ENCODE measurements at regions not wholly inside any gene's neighbourhood (a gene's known extent, or its start where the extent isn't known, plus 50 kb on each side); places are given as distances from the start of the nearest gene placed in this dataset.
"Not testable (repeated sequence)": the region's sequence is repeated elsewhere in the genome, so short reads cannot be mapped to it uniquely, and the experiment has no call there.

DNA sequence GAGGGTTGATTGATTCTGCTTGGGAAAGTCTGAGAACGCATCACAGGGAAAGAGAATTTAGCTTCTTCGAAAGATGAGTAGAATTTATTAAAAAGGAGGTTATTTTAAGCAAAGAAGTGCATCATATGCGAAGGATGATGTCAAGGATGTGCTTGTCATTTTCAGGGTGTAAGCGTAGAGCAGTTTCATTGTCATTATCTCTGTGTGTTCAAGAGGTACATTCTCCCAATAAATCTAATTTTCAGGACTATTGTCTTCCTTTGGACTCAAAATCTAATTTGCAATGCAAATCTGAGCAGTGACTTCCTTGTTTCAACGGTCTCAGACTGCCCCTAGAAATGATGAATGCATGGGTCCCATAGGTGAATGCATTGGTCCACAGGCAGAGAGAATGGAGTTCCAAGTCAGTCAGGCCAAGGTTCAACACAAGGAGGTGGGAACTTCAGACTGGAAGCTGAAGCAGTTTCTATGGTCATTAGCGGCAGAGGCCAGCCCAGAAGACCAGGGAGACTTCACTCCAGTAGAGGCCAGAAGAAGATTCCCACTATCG is 99.8 kb downstream of the CDC42EP3 start:
- Mint-ChIP-seq H3K4me3 (ENCODE audit: unreplicated experiment) (no peak overlapping the region), H3K36me3 (ENCODE audit: low read depth, unreplicated experiment) (no peaks in the 10 kb centered on the region), H3K27me3 (ENCODE audit: unreplicated experiment) (peaks cover 3% of the 10 kb centered on the region), H3K27ac (ENCODE audit: unreplicated experiment) (no peak overlapping the region), H3K9me3 (ENCODE audit: unreplicated experiment) (no peaks in the 10 kb centered on the region), H3K4me1 (ENCODE audit: unreplicated experiment) (peaks cover 2% of the 10 kb centered on the region)
- no peak for DNase-seq (ENCODE audit: low spot score)
- TF ChIP-seq, protein P1, sequence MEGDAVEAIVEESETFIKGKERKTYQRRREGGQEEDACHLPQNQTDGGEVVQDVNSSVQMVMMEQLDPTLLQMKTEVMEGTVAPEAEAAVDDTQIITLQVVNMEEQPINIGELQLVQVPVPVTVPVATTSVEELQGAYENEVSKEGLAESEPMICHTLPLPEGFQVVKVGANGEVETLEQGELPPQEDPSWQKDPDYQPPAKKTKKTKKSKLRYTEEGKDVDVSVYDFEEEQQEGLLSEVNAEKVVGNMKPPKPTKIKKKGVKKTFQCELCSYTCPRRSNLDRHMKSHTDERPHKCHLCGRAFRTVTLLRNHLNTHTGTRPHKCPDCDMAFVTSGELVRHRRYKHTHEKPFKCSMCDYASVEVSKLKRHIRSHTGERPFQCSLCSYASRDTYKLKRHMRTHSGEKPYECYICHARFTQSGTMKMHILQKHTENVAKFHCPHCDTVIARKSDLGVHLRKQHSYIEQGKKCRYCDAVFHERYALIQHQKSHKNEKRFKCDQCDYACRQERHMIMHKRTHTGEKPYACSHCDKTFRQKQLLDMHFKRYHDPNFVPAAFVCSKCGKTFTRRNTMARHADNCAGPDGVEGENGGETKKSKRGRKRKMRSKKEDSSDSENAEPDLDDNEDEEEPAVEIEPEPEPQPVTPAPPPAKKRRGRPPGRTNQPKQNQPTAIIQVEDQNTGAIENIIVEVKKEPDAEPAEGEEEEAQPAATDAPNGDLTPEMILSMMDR (IDR thresholded peaks at IDR 0.05; ENCODE audit: unreplicated experiment), result no peak

DNA sequence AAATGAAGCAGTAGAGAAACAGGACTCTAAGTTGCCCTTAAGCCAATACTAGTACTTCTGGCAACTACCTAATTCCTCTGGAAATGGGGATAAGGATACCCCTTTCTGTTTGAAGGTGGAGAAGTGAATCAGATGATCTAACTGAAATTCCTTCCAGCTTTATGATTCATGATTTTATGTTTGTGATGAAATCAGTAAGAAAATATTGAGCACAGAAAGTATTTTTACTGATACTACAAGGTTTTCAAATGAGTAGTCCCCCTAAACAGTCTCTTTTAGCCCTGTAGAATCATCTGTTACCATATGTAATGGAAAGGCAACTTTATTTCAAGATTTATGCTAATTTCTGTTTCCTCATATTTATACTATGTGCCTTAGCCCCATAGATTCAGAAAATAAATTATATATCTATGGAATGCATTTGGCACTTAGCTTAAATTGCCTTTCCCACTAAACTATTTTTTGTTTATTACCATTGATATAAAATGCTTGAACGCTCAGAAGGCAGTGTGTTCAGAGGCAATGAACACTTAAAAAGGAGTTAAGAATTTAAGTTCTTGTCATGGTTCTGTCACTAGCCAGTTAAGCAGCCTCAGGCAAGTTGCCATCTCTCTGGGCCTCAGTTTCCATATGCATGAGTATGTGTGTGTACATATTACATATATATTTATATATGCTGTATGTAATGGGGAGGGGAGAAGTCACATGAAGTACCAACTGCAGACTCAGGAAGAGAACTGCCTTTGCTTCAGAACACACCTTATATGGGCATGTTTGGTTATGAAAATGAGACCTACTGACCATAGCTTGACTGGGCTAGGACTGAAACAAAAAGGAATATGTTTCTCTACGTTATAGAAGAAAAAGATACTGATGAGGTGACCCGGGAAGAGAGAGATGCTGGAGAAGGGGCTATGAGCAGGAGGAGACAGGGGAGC is 97.7 kb downstream of the CDC42EP3 start:
- Mint-ChIP-seq H3K4me3 (ENCODE audit: unreplicated experiment) (no peak overlapping the region), H3K4me1 (ENCODE audit: unreplicated experiment) (no peaks in the 10 kb centered on the region), H3K9me3 (ENCODE audit: unreplicated experiment) (no peaks in the 10 kb centered on the region), H3K36me3 (ENCODE audit: low read depth, unreplicated experiment) (no peaks in the 10 kb centered on the region), H3K27ac (ENCODE audit: unreplicated experiment) (no peak overlapping the region), H3K27me3 (ENCODE audit: unreplicated experiment) (no peaks in the 10 kb centered on the region)
- TF ChIP-seq, protein P1 (IDR thresholded peaks at IDR 0.05; ENCODE audit: unreplicated experiment), result no peak
- no peak for DNase-seq (ENCODE audit: low spot score)

DNA sequence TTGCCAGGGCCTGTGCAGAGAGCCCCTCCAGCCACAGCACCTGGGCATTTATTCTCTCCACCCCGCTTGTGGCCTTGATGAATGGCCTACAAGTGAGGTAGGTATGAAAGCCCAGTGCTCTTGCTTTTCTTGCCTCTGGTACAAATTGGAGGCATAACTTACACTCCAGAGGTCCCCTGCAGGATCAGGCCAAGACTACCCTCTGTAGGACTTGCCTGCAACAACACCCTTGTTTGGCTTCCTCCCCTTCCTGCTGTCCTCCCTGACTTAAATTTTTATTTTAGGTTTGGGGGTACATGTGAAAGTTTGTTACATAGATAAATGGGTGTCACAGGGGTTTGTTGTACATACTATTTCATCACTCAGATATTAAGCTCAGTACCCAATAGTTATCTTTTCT is 95.7 kb downstream of the CDC42EP3 start:
- H3K4me3 Mint-ChIP-seq (ENCODE audit: unreplicated experiment), result no peak overlapping the region
- TF ChIP-seq, protein P1 (IDR thresholded peaks at IDR 0.05; ENCODE audit: unreplicated experiment), result no peak

DNA sequence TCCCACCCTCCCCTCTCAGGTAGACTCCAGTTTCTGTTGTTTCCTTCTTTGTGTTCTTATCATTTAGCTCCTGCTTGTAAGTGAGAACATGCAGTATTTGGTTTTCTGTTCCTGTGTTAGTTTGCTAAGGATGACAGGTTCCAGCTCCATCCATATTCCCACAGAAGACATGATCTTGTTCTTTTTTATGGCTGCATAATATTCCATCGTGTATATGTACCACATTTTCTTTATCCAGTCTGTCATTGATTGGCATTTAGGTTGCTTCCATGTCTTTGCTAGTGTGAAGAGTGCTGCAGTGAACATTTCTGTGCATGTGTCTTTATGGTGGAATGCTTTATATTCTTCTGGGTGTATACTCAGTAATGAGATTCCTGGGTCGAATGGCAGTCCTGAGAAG is 95.2 kb downstream of the CDC42EP3 start:
- not testable (repeated sequence) for DNase-seq (ENCODE audit: low spot score); H3K9me3 Mint-ChIP-seq (ENCODE audit: unreplicated experiment); H3K27me3 Mint-ChIP-seq (ENCODE audit: unreplicated experiment); H3K4me1 Mint-ChIP-seq (ENCODE audit: unreplicated experiment); H3K4me3 Mint-ChIP-seq (ENCODE audit: unreplicated experiment); H3K36me3 Mint-ChIP-seq (ENCODE audit: low read depth, unreplicated experiment); H3K27ac Mint-ChIP-seq (ENCODE audit: unreplicated experiment)

More for the DNA sequence above, 95.7 kb downstream of the CDC42EP3 start:
- H3K9me3 Mint-ChIP-seq (ENCODE audit: unreplicated experiment), result no peaks in the 10 kb centered on the region
- peaks cover 3% of the 10 kb centered on the region for H3K36me3 Mint-ChIP-seq (ENCODE audit: low read depth, unreplicated experiment)
- H3K4me1 Mint-ChIP-seq (ENCODE audit: unreplicated experiment), result no peaks in the 10 kb centered on the region
- no peak overlapping the region for H3K27ac Mint-ChIP-seq (ENCODE audit: unreplicated experiment)
- DNase-seq (ENCODE audit: low spot score), result no peak
- no peaks in the 10 kb centered on the region for H3K27me3 Mint-ChIP-seq (ENCODE audit: unreplicated experiment)

DNA sequence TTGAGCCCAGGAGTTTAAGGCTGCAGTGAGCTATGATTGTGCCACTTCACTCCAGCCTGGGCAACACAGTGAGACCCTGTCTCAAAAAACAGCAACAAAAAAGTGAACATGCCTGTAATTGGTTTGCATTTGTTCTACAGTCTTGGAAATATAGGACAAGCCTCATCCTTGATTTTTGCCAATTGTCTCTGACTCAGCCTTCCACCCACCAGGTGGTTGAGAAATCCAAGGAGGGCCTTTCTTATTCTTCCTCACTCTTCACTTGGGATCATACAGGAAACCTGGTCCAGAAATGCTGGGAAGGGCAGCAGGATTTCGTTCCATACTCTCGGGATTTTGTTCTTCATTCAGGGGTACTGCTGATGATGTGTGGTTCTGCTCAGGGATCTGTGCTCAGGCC is 94.6 kb downstream of the CDC42EP3 start:
- Mint-ChIP-seq H3K4me1 (ENCODE audit: unreplicated experiment) (no peaks in the 10 kb centered on the region), H3K4me3 (ENCODE audit: unreplicated experiment) (no peak overlapping the region), H3K27me3 (ENCODE audit: unreplicated experiment) (no peaks in the 10 kb centered on the region), H3K36me3 (ENCODE audit: low read depth, unreplicated experiment) (peaks cover 3% of the 10 kb centered on the region), H3K27ac (ENCODE audit: unreplicated experiment) (no peak overlapping the region), H3K9me3 (ENCODE audit: unreplicated experiment) (no peaks in the 10 kb centered on the region)
- no peak for DNase-seq (ENCODE audit: low spot score)
- TF ChIP-seq, protein P1 (IDR thresholded peaks at IDR 0.05; ENCODE audit: unreplicated experiment), result no peak

Data from endothelial cell (in vitro differentiated cells).